Heart left ventricle (tissue), 16 donors: ENCODE measurements at regions not wholly inside any gene's neighbourhood (a gene's known extent, or its start where the extent isn't known, plus 50 kb on each side); places are given as distances from the start of the nearest gene placed in this dataset.

ENCODE experiments used
- ATAC-seq, 4 donors: fragments of 200-7000 bp; cut with Tn5 transposase; one replicate each; pipeline ENCODE4 v1.9.1; 2020 to 2022; ENCODE audit warnings: moderate library complexity in 4 of 4, mild to moderate bottlenecking in 3 of 4, moderate number of reproducible peaks in 1 of 4
- DNase-seq, 5 donors: peaks; one replicate each; pipeline ENCODE4 v3.0.0-alpha.2; 2020
- H3K27ac ChIP-seq, 12 donors: fragments of 200-600 bp; sonication (generic) in 4 of 12; one replicate each; pipeline versions ENCODE4 v1.5.0 to v1.8.0; 2016 to 2022; ENCODE audit warnings: mild to moderate bottlenecking in 2 of 12
- H3K27me3 ChIP-seq, 9 donors: fragments of 200-600 bp; sonication (generic) in 2 of 9; one replicate each; pipeline versions ENCODE4 v1.5.1 to v1.8.0; 2016 to 2022; ENCODE audit warnings: mild to moderate bottlenecking in 3 of 9
- H3K36me3 ChIP-seq, 9 donors: fragments of 200-600 bp; sonication (generic) in 2 of 9; one replicate each; pipeline versions ENCODE4 v1.5.0 to v1.8.0; 2018 to 2022; ENCODE audit warnings: mild to moderate bottlenecking in 2 of 9
- H3K4me1 ChIP-seq, 12 donors: fragments of 200-600 bp; sonication (generic) in 4 of 12; one replicate each; pipeline versions ENCODE4 v1.5.0 to v1.8.0; 2016 to 2022; ENCODE audit warnings: mild to moderate bottlenecking in 3 of 12
- H3K4me3 ChIP-seq, 12 donors: fragments of 200-600 bp; sonication (generic) in 4 of 12; one replicate each; pipeline versions ENCODE4 v1.5.0 to v1.8.0; 2017 to 2022; ENCODE audit warnings: mild to moderate bottlenecking in 9 of 12, moderate library complexity in 4 of 12
- H3K9me3 ChIP-seq, 12 donors: fragments of 200-600 bp; sonication (generic) in 4 of 12; one replicate each; pipeline versions ENCODE4 v1.5.0 to v1.8.0; 2016 to 2022; ENCODE audit warnings: mild to moderate bottlenecking in 1 of 12
- POLR2A ChIP-seq, 2 donors: fragments of 450-650 bp; IDR thresholded peaks; one replicate each; pipeline ENCODE4 v1.6.1; 2017; ENCODE audit warnings: antibody characterized with exemption in 2 of 2, mild to moderate bottlenecking in 2 of 2, moderate library complexity in 2 of 2
- WGBS, 4 donors: extraction: QIAGEN DNeasy Blood & Tissue Kit in 2 of 4; methylation state at CpG; one replicate each; pipeline versions ENCODE4 v1.1.5 to v1.1.7; 2013 to 2018; 5-methylcytosine and 5-hydroxymethylcytosine counted together
- intact Hi-C, 10 donors: fragments of 100-400 bp; cut with DNase I; formaldehyde crosslinking; loops; one replicate each; pipeline versions ENCODE4 v1.11.1 to v1.14.2; 2022
- TF ChIP-seq, protein P1 (sequence below), 12 donors: fragments of 200-600 bp; sonication (generic) in 4 of 12; IDR thresholded peaks; one replicate each; pipeline versions ENCODE4 v1.5.0 to v1.8.0; 2018 to 2022; ENCODE audit warnings: antibody characterized with exemption in 12 of 12, mild to moderate bottlenecking in 5 of 12
- donor health status: ischemic (EF 13 %, LVEDD 7.1; RV severe dilation, severe dysfunction).
- donor health status: healthy with polysubstance abuse.
- donor health status: DM: no; HTN: yes; CAD: no.
- donor health status: DM: no; HTN: no; CAD: no.
- donor health status: ischemic (EF 25% LVEDD 6.9; RV normal size, moderate dysfunction).
- donor health status: ischemic (EF 25% LVEDD 5.7; RV mildly dilated, moderate dysfunction).
- donor health status: healthy.
- donor health status: DM: yes; HTN: yes; CAD: no.
- donor health status: ischemic (EF 35%, LVEDD 5.7; RV mildly dilated, moderate dysfunction).
- donor health status: nonischemic (EF 11% LVEDD 7.7; RV severe dilation, severe dysfunction).
- donor health status: DM: yes; HTN: yes; CAD: no.
- donor health status: PGD.
- donor health status: ischemic (EF 29% LVEDD 5.4; RV normal size, mild dysfunction).
- donor health status: nonischemic (EF 23%, LVEDD 6.1; RV moderate dilation, normal function).

DNA sequence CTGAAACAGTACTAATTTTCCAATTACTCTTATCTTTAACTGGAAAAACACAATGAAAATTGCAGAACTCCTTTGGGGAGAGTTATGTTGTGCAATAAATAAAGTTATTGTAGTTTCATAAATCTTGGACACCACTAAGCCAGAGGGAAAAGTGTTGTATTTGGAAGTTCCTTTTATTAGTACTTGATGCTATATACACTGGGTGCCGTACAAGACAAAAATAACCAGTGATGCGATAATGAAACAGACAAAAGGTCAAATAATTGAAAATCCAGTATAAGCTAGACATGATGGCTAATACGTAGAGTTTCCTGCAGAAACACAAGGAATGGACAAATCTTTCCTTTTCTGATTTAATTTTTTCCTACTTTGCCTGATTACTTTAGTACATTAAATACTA is 541.1 kb downstream of the ETS1 start:
- no peak for ATAC-seq
- Histone ChIP-seq H3K27me3 (peaks cover 0 to 3% (median 0%) of the 10 kb centered on the region in 9 donors), H3K4me1 (peaks cover 0 to 7% (median 0%) of the 10 kb centered on the region in 12 donors), H3K27ac (no peak overlapping the region), H3K36me3 (no peaks in the 10 kb centered on the region), H3K9me3 (no peaks in the 10 kb centered on the region), H3K4me3 (no peak overlapping the region)
- no peak for DNase-seq
- intact Hi-C loops = no loop called here
- 68 to 77% (median 75%) methylated on average over 3 of the region's 3 CpGs for WGBS, 4 donors
- TF ChIP-seq, protein P1, sequence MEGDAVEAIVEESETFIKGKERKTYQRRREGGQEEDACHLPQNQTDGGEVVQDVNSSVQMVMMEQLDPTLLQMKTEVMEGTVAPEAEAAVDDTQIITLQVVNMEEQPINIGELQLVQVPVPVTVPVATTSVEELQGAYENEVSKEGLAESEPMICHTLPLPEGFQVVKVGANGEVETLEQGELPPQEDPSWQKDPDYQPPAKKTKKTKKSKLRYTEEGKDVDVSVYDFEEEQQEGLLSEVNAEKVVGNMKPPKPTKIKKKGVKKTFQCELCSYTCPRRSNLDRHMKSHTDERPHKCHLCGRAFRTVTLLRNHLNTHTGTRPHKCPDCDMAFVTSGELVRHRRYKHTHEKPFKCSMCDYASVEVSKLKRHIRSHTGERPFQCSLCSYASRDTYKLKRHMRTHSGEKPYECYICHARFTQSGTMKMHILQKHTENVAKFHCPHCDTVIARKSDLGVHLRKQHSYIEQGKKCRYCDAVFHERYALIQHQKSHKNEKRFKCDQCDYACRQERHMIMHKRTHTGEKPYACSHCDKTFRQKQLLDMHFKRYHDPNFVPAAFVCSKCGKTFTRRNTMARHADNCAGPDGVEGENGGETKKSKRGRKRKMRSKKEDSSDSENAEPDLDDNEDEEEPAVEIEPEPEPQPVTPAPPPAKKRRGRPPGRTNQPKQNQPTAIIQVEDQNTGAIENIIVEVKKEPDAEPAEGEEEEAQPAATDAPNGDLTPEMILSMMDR (IDR thresholded peaks at IDR 0.05) = no peak
- no peak for TF ChIP-seq POLR2A (IDR thresholded peaks at IDR 0.05)

DNA sequence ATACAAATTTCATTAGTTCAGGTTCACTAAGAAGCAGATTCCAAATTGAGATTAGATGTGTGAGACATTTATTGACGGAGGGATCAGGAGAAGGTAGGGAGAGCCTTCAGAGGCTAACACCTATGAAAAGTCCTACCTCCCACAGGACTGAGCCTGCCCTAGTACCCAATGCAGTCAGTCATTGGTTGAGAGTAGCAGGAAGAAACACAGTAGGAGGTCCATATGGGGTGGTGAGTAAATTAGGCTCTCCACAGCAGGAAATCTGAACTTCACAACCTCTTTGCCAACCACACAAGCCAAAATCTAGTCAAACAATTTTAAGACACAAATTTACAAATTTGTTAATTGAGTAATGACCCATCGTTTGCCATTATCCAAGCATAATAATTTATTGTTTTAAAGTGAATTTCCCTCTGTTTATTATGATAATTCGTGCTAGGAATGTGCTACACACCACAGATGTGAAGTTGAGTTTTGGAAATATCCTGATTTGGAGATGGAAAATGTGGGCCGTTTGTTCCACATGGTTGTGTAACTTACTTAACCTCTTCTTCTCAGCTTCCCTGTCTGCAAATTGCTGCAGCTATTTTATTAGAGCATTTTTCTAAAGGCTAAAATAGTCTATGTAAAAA is 542.1 kb downstream of the ETS1 start:
- Histone ChIP-seq H3K9me3 (no peaks in the 10 kb centered on the region), H3K4me1 (peaks cover 0 to 16% (median 0%) of the 10 kb centered on the region in 12 donors), H3K4me3 (no peak overlapping the region), H3K27me3 (peaks cover 0 to 3% (median 0%) of the 10 kb centered on the region in 9 donors), H3K36me3 (no peaks in the 10 kb centered on the region), H3K27ac (no peak overlapping the region)
- DNase-seq = no peak
- no peak for ATAC-seq
- intact Hi-C loops = no loop called here
- TF ChIP-seq POLR2A (IDR thresholded peaks at IDR 0.05) = no peak
- TF ChIP-seq, protein P1 (IDR thresholded peaks at IDR 0.05) = no peak
- 34 to 45% (median 40%) methylated on average over 4 of the region's 4 CpGs for WGBS, 4 donors

GRCh38 chr11:128042290-128042751 is 545.0 kb downstream of the ETS1 start:
- intact Hi-C loops = no loop called here
- ATAC-seq (no peak), DNase-seq (no peak)
- Histone ChIP-seq H3K27me3 (peaks cover 0 to 3% (median 0%) of the 10 kb centered on the region in 9 donors), H3K36me3 (no peaks in the 10 kb centered on the region), H3K4me1 (peaks cover 0 to 39% (median 0%) of the 10 kb centered on the region in 12 donors), H3K27ac (no peak overlapping the region), H3K4me3 (no peak overlapping the region), H3K9me3 (no peaks in the 10 kb centered on the region)
- TF ChIP-seq, protein P1 (IDR thresholded peaks at IDR 0.05) = no peak
- no peak for TF ChIP-seq POLR2A (IDR thresholded peaks at IDR 0.05)
- WGBS, 4 donors = 42 to 48% (median 45%) methylated on average over 3 of the region's 3 CpGs

DNA sequence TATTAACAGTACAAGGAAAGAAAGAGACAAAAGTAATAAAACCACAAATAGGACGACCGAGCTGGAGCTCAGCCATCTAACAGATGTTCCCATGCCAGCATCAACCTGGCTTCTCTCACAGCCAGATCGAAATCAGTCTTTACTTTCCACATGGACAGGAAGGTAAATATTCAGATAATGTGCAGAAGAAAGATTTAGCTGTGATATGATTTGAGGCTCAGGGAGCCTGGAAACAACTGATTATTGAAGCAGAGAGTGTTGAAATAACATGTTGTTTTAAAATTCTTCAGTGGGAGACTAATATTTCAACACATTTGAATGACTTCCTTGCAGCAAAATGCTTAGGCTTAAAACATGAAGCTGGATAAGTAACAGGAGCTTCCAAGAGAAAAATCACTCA is 546.8 kb downstream of the ETS1 start:
- H3K27ac ChIP-seq = peak overlapping the region in 1 of 12 donors; percentile 72

More for the DNA sequence above, 546.8 kb downstream of the ETS1 start:
- Histone ChIP-seq H3K4me1 (peaks cover 0 to 39% (median 0%) of the 10 kb centered on the region in 12 donors), H3K36me3 (no peaks in the 10 kb centered on the region), H3K27me3 (peaks cover 0 to 9% (median 0%) of the 10 kb centered on the region in 9 donors), H3K4me3 (no peak overlapping the region), H3K9me3 (no peaks in the 10 kb centered on the region)
- no peak for TF ChIP-seq POLR2A (IDR thresholded peaks at IDR 0.05)
- TF ChIP-seq, protein P1 (IDR thresholded peaks at IDR 0.05) = no peak
- intact Hi-C loops = no loop called here
- DNase-seq = no peak
- 45 to 57% (median 46%) methylated on average over 3 of the region's 3 CpGs for WGBS, 4 donors
- ATAC-seq = no peak
